Suppressor macrophage treated with lipopolysaccharide for 4 hours (primary cell): ENCODE measurements at regions not wholly inside any gene's neighbourhood (a gene's known extent, or its start where the extent isn't known, plus 50 kb on each side); places are given as distances from the start of the nearest gene placed in this dataset.
A peak's percentile ranks its signal among the peaks of the same experiment; 100 is the strongest.

ENCODE experiments used
- DNase-seq: peaks from one replicate; pipeline ENCODE4 v3.0.0-alpha.2; 2020

GRCh38 chr3:72361990-72362389 lies 486.3 kb downstream of the SHQ1 start:
- DNase-seq, result no peak

GRCh38 chr3:72359743-72360142 lies 488.5 kb downstream of the SHQ1 start:
- no peak for DNase-seq

- no peak for DNase-seq
These were observed 493.1 kb downstream of the SHQ1 start for GRCh38 chr3:72355168-72355567.

GRCh38 chr3:72354486-72354885 lies 493.8 kb downstream of the SHQ1 start:
- no peak for DNase-seq

GRCh38 chr3:72353236-72354128 lies 494.8 kb downstream of the SHQ1 start:
- DNase-seq, result peak; percentile 36

- no peak for DNase-seq
These were observed 496.1 kb downstream of the SHQ1 start for GRCh38 chr3:72352176-72352575.

- no peak for DNase-seq
These were observed 496.7 kb downstream of the SHQ1 start for GRCh38 chr3:72351536-72351935.

GRCh38 chr3:72350761-72351505 lies 497.3 kb downstream of the SHQ1 start:
- no peak for DNase-seq

- no peak for DNase-seq
These were observed 499.9 kb downstream of the SHQ1 start for GRCh38 chr3:72348357-72348756.

- DNase-seq, result peak; percentile 81
These were observed 500.4 kb downstream of the SHQ1 start for GRCh38 chr3:72347819-72348319.

GRCh38 chr3:72346526-72346926 lies 501.7 kb downstream of the SHQ1 start:
- peak; percentile 64 for DNase-seq

GRCh38 chr3:72345980-72346379 lies 502.3 kb downstream of the SHQ1 start:
- DNase-seq, result no peak

- DNase-seq, result no peak
These were observed 502.9 kb downstream of the SHQ1 start for GRCh38 chr3:72345237-72345878.

- no peak for DNase-seq
These were observed 503.6 kb downstream of the SHQ1 start for GRCh38 chr3:72344647-72345046.

- peak; percentile 40 for DNase-seq
These were observed 504.0 kb downstream of the SHQ1 start for GRCh38 chr3:72344236-72344635.

- peak; percentile 14 for DNase-seq
These were observed 505.2 kb downstream of the SHQ1 start for GRCh38 chr3:72343078-72343477.

GRCh38 chr3:72342450-72342849 lies 505.8 kb downstream of the SHQ1 start:
- no peak for DNase-seq

GRCh38 chr3:72341920-72342319 lies 506.3 kb downstream of the SHQ1 start:
- DNase-seq, result no peak

- DNase-seq, result no peak
These were observed 506.9 kb downstream of the SHQ1 start for GRCh38 chr3:72341380-72341770.

GRCh38 chr3:72340476-72341379 lies 507.5 kb downstream of the SHQ1 start:
- DNase-seq, result no peak

- DNase-seq, result no peak
These were observed 508.2 kb downstream of the SHQ1 start for GRCh38 chr3:72340056-72340455.

- no peak for DNase-seq
These were observed 508.6 kb downstream of the SHQ1 start for GRCh38 chr3:72339670-72340030.
